Breast epithelium (tissue), 4 donors: ENCODE measurements at regions not wholly inside any gene's neighbourhood (a gene's known extent, or its start where the extent isn't known, plus 50 kb on each side); places are given as distances from the start of the nearest gene placed in this dataset.
"Not testable (repeated sequence)": the region's sequence is repeated elsewhere in the genome, so short reads cannot be mapped to it uniquely, and the experiment has no call there.

ENCODE experiments used
- DNase-seq, 2 donors: peaks; one replicate each; pipeline ENCODE4 v3.0.0-alpha.2; 2019; ENCODE audit warnings: low spot score in 2 of 2
- H3K27ac ChIP-seq, 2 donors: fragments of 200-600 bp; sonication (generic) in 1 of 2; one replicate each; pipeline ENCODE4 v1.5.1; 2016 to 2019; ENCODE audit warnings: mild to moderate bottlenecking in 1 of 2
- H3K27me3 ChIP-seq, 2 donors: fragments of 200-600 bp; sonication (generic) in 1 of 2; one replicate each; pipeline versions ENCODE4 v1.5.1 to v1.6.0; 2017 to 2019; ENCODE audit warnings: control low read depth in 1 of 2, mild to moderate bottlenecking in 1 of 2
- H3K36me3 ChIP-seq: fragments of 200-600 bp; one replicate; pipeline ENCODE4 v1.5.1; 2019
- H3K4me1 ChIP-seq, 2 donors: fragments of 200-600 bp; sonication (generic); one replicate each; pipeline ENCODE4 v1.5.1; 2016 to 2019; ENCODE audit warnings: control low read depth in 1 of 2
- H3K4me3 ChIP-seq, 3 donors: fragments of 200-600 bp; sonication (generic); 1 replicate in 2 of 3; 2 replicates in 1 of 3; pipeline ENCODE4 v1.5.1; 2016 to 2019; ENCODE audit warnings: mild to moderate bottlenecking in 3 of 3, moderate library complexity in 2 of 3
- H3K9me3 ChIP-seq, 2 donors: fragments of 200-600 bp; sonication (generic) in 1 of 2; one replicate each; pipeline ENCODE4 v1.5.1; 2016 to 2019; ENCODE audit warnings: control low read depth in 1 of 2
- CTCF ChIP-seq, 3 donors: fragments of 450-650 bp; IDR thresholded peaks; one replicate each; pipeline ENCODE4 v1.5.1; 2016 to 2017; ENCODE audit warnings: antibody characterized with exemption in 3 of 3, mild to moderate bottlenecking in 3 of 3, moderate library complexity in 3 of 3
- POLR2A ChIP-seq: fragments of 450-650 bp; IDR thresholded peaks from one replicate; pipeline ENCODE4 v1.6.1; 2016; ENCODE audit warnings: antibody characterized with exemption, mild to moderate bottlenecking, moderate library complexity
- POLR2AphosphoS5 ChIP-seq, 3 donors: sonication (generic); formaldehyde crosslinking; IDR thresholded peaks; one replicate each; pipeline ENCODE4 v1.6.1; 2017; ENCODE audit warnings: antibody characterized with exemption in 3 of 3
- intact Hi-C: fragments of 100-400 bp; cut with DNase I; formaldehyde crosslinking; loops from one replicate; pipeline ENCODE4 v1.15.1; 2023; ENCODE audit warnings: low total_unique reads

GRCh38 chr4:137851435-137851834 lies 319.1 kb upstream of the PCDH18 start:
- Histone ChIP-seq H3K4me3 (no peak overlapping the region), H3K9me3 (peaks cover 0 to 5% of the 10 kb centered on the region in 2 donors), H3K36me3 (no peaks in the 10 kb centered on the region), H3K27ac (no peak overlapping the region), H3K4me1 (no peaks in the 10 kb centered on the region), H3K27me3 (no peaks in the 10 kb centered on the region)
- no peak for DNase-seq
- TF ChIP-seq POLR2A (no peak), POLR2AphosphoS5 (IDR thresholded peaks at IDR 0.05) (no peak), CTCF (IDR thresholded peaks at IDR 0.05) (no peak)
- intact Hi-C loops = no loop called here

GRCh38 chr4:137827945-137828344 lies 295.7 kb upstream of the PCDH18 start:
- intact Hi-C loops, H3K4me3 ChIP-seq, H3K27me3 ChIP-seq, H3K9me3 ChIP-seq, H3K4me1 ChIP-seq, DNase-seq, H3K27ac ChIP-seq, H3K36me3 ChIP-seq: not testable (repeated sequence)

GRCh38 chr4:137825505-137825904 lies 293.2 kb upstream of the PCDH18 start:
- Histone ChIP-seq H3K27ac (no peak overlapping the region), H3K9me3 (peaks cover 0 to 2% of the 10 kb centered on the region in 2 donors), H3K27me3 (no peaks in the 10 kb centered on the region), H3K4me1 (no peaks in the 10 kb centered on the region), H3K36me3 (no peaks in the 10 kb centered on the region), H3K4me3 (no peak overlapping the region)
- no peak for TF ChIP-seq CTCF (IDR thresholded peaks at IDR 0.05)
- TF ChIP-seq POLR2AphosphoS5 (IDR thresholded peaks at IDR 0.05) = no peak
- TF ChIP-seq POLR2A = no peak
- DNase-seq = no peak
- intact Hi-C loops = no loop called here

- Histone ChIP-seq H3K27ac (no peak overlapping the region), H3K27me3 (no peaks in the 10 kb centered on the region), H3K4me3 (no peak overlapping the region), H3K36me3 (no peaks in the 10 kb centered on the region), H3K4me1 (no peaks in the 10 kb centered on the region), H3K9me3 (no peaks in the 10 kb centered on the region)
- intact Hi-C loops = no loop called here
- TF ChIP-seq POLR2AphosphoS5 (IDR thresholded peaks at IDR 0.05) (no peak), POLR2A (no peak), CTCF (IDR thresholded peaks at IDR 0.05) (no peak)
- DNase-seq = no peak
These were observed 290.7 kb upstream of the PCDH18 start for GRCh38 chr4:137823007-137823406.

- H3K4me1 ChIP-seq = no peaks in the 10 kb centered on the region
- no peak for DNase-seq
- no peak for TF ChIP-seq POLR2A
- TF ChIP-seq POLR2AphosphoS5 (IDR thresholded peaks at IDR 0.05) = no peak
- peak in 2 of 3 donors; percentile 38 to 48 for TF ChIP-seq CTCF (IDR thresholded peaks at IDR 0.05)
- peaks cover 4% of the 10 kb centered on the region for H3K36me3 ChIP-seq
- H3K4me3 ChIP-seq = no peak overlapping the region
- H3K27ac ChIP-seq = no peak overlapping the region
- intact Hi-C loops = loop anchor here (5.0 kb wide), 1 partner anchor 623 kb away; no protein-coding TSS in a partner anchor
- H3K9me3 ChIP-seq = no peaks in the 10 kb centered on the region
- no peaks in the 10 kb centered on the region for H3K27me3 ChIP-seq
These were observed 287.7 kb upstream of the PCDH18 start for GRCh38 chr4:137819964-137820383.

- Histone ChIP-seq H3K4me1 (no peaks in the 10 kb centered on the region), H3K36me3 (no peaks in the 10 kb centered on the region), H3K9me3 (no peaks in the 10 kb centered on the region), H3K4me3 (no peak overlapping the region), H3K27me3 (no peaks in the 10 kb centered on the region), H3K27ac (no peak overlapping the region)
- TF ChIP-seq POLR2AphosphoS5 (IDR thresholded peaks at IDR 0.05) (no peak), POLR2A (no peak), CTCF (IDR thresholded peaks at IDR 0.05) (no peak)
- intact Hi-C loops = no loop called here
- DNase-seq = no peak
These were observed 280.0 kb upstream of the PCDH18 start for GRCh38 chr4:137812258-137812657.
